ENCODE measurements at regions not wholly inside any gene's neighbourhood (a gene's known extent, or its start where the extent isn't known, plus 50 kb on each side); places are given as distances from the start of the nearest gene placed in this dataset.

DNA sequence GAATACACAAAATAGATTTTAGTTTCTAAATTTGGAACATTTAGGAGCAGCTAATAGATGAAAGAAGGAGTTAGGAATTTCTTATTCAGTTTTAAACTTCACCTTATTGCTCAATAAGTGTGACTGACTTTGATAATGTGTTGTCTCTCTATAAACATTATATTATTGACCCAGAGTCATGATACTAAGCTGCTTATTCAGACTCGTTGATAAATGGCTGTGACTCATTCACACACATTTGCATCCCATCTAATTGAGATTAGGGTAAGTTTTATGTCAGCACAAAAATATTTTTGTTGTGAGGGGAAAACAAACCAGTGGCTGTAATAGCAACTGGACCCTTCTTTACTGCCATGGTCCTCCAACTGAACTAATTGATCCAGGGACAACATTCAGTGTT, 137.6 kb downstream of the GOLIM4 start:
- H3K4me1 ChIP-seq: no peaks in the 10 kb centered on the region
- in situ Hi-C loops (cut with MboI; ENCODE audit: low sequenced_read_pairs in 4 of 4): no loop called here
- no peaks in the 10 kb centered on the region for H3K27me3 ChIP-seq

DNA sequence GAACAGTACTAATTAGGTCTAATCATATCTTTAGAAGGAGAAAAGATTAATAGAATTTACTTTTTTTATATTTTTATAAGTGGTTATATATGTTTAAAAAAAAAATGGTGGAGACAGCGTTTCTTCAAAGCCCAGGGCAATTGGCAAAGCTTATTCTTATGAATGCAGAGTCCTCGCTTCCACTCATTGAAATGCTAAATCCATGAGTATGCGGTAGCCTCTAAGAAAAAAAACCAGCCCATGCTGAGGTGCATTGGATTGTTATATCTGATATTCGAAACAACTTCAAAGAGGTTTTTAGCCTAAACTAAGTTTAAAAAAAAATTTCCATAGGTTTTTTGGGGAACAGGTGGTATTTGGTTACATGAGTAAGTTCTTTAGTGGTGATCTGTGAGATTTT, 142.8 kb downstream of the GOLIM4 start:
- intact Hi-C loops (cut with DNase I; ENCODE audit: low total_unique reads): no loop called here
- H3K4me3 ChIP-seq: no peak overlapping the region
- H3K36me3 ChIP-seq: no peaks in the 10 kb centered on the region
- H3K27ac ChIP-seq: no peak overlapping the region
- no peaks in the 10 kb centered on the region for H3K4me1 ChIP-seq
- DNase-seq (no peak), ATAC-seq (no peak)
- H3K27me3 ChIP-seq: no peaks in the 10 kb centered on the region
- in situ Hi-C loops (cut with MboI; ENCODE audit: low sequenced_read_pairs in 4 of 4): no loop called here
- no peaks in the 10 kb centered on the region for H3K9me3 ChIP-seq
- TF ChIP-seq, protein P1, sequence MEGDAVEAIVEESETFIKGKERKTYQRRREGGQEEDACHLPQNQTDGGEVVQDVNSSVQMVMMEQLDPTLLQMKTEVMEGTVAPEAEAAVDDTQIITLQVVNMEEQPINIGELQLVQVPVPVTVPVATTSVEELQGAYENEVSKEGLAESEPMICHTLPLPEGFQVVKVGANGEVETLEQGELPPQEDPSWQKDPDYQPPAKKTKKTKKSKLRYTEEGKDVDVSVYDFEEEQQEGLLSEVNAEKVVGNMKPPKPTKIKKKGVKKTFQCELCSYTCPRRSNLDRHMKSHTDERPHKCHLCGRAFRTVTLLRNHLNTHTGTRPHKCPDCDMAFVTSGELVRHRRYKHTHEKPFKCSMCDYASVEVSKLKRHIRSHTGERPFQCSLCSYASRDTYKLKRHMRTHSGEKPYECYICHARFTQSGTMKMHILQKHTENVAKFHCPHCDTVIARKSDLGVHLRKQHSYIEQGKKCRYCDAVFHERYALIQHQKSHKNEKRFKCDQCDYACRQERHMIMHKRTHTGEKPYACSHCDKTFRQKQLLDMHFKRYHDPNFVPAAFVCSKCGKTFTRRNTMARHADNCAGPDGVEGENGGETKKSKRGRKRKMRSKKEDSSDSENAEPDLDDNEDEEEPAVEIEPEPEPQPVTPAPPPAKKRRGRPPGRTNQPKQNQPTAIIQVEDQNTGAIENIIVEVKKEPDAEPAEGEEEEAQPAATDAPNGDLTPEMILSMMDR (IDR thresholded peaks at IDR 0.05 in 4 of 5, conservative IDR thresholded peaks at IDR 0.05 in 1 of 5): no peak

More for the DNA sequence above, 137.6 kb downstream of the GOLIM4 start:
- ATAC-seq (no peak), DNase-seq (no peak)
- H3K9me3 ChIP-seq: no peaks in the 10 kb centered on the region
- H3K4me3 ChIP-seq: no peak overlapping the region
- H3K36me3 ChIP-seq: no peaks in the 10 kb centered on the region
- intact Hi-C loops (cut with DNase I; ENCODE audit: low total_unique reads): no loop called here
- H3K27ac ChIP-seq: no peak overlapping the region
- TF ChIP-seq POLR2A (IDR thresholded peaks at IDR 0.05): no peak
- TF ChIP-seq, protein P1 (IDR thresholded peaks at IDR 0.05 in 4 of 5, conservative IDR thresholded peaks at IDR 0.05 in 1 of 5): no peak

DNA sequence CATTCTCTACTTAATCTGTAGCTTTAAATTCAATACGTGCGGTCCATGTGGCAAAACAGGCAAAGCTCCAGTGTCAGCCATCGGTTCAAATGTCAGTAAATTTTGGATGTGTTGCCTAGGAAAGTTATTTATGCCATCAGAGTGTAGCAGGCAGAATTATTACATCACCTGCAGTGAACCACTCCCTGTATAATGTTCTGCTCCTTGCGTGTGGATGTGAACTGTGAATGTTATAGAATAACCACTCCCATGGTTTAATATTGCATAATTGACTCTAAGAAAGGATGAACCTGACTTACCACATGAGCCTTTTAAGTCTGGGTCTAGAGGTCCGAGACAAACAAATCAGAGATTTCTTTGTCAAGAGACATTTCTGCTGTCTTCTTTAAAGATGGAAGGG, 145.5 kb downstream of the GOLIM4 start:
- H3K27ac ChIP-seq: no peak overlapping the region
- DNase-seq (no peak), ATAC-seq (no peak)
- no peaks in the 10 kb centered on the region for H3K4me1 ChIP-seq
- TF ChIP-seq POLR2A (IDR thresholded peaks at IDR 0.05): no peak
- TF ChIP-seq, protein P1 (IDR thresholded peaks at IDR 0.05 in 4 of 5, conservative IDR thresholded peaks at IDR 0.05 in 1 of 5): no peak
- no peak overlapping the region for H3K4me3 ChIP-seq
- in situ Hi-C loops (cut with MboI; ENCODE audit: low sequenced_read_pairs in 4 of 4) (no loop called here), intact Hi-C loops (cut with DNase I; ENCODE audit: low total_unique reads) (no loop called here)
- no peaks in the 10 kb centered on the region for H3K9me3 ChIP-seq
- H3K36me3 ChIP-seq: no peaks in the 10 kb centered on the region
- H3K27me3 ChIP-seq: no peaks in the 10 kb centered on the region

DNA sequence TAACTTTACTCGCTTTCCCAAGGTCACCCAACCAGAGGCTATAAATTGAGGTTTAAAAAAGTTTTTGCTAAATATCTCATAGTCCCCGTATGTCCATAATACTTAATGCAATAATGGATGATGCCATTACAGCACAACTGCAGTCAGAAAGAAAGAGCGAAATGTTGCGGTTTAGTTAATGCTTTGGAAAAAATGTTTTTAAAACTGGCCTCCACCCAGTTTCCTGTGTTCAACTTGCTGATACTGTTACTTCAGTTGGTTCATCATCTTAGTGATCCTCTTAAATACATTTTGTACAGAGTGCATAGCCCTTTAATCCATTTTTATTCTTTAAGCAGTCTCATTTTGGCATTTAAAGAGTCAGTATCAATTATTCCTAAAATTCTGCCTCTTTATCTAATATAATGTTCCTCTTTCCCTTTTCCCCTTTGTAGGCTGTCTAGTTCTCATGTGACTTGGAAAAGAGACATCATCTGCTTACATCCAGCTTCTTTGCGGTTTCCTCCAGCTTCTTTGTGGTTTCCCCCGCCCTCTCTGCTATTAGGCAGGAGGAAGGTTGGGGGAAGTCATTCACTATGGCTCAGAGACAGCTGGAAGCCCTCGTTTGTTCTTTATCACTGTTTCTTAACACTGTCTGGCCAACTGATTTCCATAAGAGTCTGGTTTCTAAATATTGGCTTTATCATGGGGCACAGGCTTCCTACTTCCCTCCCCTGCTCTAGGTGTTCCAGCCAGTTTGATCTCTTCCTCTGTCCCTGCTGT, 154.3 kb downstream of the GOLIM4 start:
- Histone ChIP-seq H3K4me1 (no peaks in the 10 kb centered on the region), H3K4me3 (no peak overlapping the region), H3K9me3 (no peaks in the 10 kb centered on the region), H3K27me3 (no peaks in the 10 kb centered on the region), H3K27ac (no peak overlapping the region), H3K36me3 (no peaks in the 10 kb centered on the region)
- DNase-seq: peak; percentile 32 to 45
- TF ChIP-seq, protein P1 (IDR thresholded peaks at IDR 0.05 in 4 of 5, conservative IDR thresholded peaks at IDR 0.05 in 1 of 5): no peak
- TF ChIP-seq POLR2A (IDR thresholded peaks at IDR 0.05): no peak
- ATAC-seq: peak; percentile 9 to 55
- in situ Hi-C loops (cut with MboI; ENCODE audit: low sequenced_read_pairs in 4 of 4) (no loop called here), intact Hi-C loops (cut with DNase I; ENCODE audit: low total_unique reads) (no loop called here)

DNA sequence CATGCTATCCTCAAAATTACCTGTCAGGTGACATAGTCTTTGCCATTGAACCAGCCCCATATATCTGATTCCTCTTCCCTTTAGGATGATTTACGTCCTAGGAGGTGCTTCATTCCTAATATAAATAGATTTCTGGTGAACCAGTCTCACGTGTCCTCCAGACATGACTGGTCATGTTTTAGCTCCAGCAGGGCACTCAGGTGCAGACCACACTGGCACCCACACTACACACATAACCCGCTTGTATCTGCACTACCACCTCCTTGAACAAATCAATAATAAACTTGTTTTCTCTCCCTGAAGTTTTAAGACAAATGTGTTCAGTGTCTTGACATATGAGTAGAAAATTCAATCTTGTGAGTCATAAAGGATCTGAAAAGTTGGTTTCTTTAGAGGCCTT, 155.5 kb downstream of the GOLIM4 start:
- DNase-seq: no peak
- Histone ChIP-seq H3K9me3 (no peaks in the 10 kb centered on the region), H3K27ac (no peak overlapping the region), H3K4me1 (no peaks in the 10 kb centered on the region), H3K27me3 (no peaks in the 10 kb centered on the region), H3K36me3 (no peaks in the 10 kb centered on the region), H3K4me3 (no peak overlapping the region)
- in situ Hi-C loops (cut with MboI; ENCODE audit: low sequenced_read_pairs in 4 of 4): no loop called here
- TF ChIP-seq POLR2A (IDR thresholded peaks at IDR 0.05): no peak
- TF ChIP-seq, protein P1 (IDR thresholded peaks at IDR 0.05 in 4 of 5, conservative IDR thresholded peaks at IDR 0.05 in 1 of 5): no peak
- no peak for ATAC-seq
- intact Hi-C loops (cut with DNase I; ENCODE audit: low total_unique reads): no loop called here
